Breast epithelium (tissue), 4 donors: ENCODE measurements at regions not wholly inside any gene's neighbourhood (a gene's known extent, or its start where the extent isn't known, plus 50 kb on each side); places are given as distances from the start of the nearest gene placed in this dataset.
"Not testable (repeated sequence)": the region's sequence is repeated elsewhere in the genome, so short reads cannot be mapped to it uniquely, and the experiment has no call there.

Experiments used
- DNase-seq, 2 donors: peaks; one replicate each; pipeline ENCODE4 v3.0.0-alpha.2; 2019; ENCODE audit warnings: low spot score in 2 of 2
- H3K27ac ChIP-seq, 2 donors: fragments of 200-600 bp; sonication (generic) in 1 of 2; one replicate each; pipeline ENCODE4 v1.5.1; 2016 to 2019; ENCODE audit warnings: mild to moderate bottlenecking in 1 of 2
- H3K27me3 ChIP-seq, 2 donors: fragments of 200-600 bp; sonication (generic) in 1 of 2; one replicate each; pipeline versions ENCODE4 v1.5.1 to v1.6.0; 2017 to 2019; ENCODE audit warnings: control low read depth in 1 of 2, mild to moderate bottlenecking in 1 of 2
- H3K36me3 ChIP-seq: fragments of 200-600 bp; one replicate; pipeline ENCODE4 v1.5.1; 2019
- H3K4me1 ChIP-seq, 2 donors: fragments of 200-600 bp; sonication (generic); one replicate each; pipeline ENCODE4 v1.5.1; 2016 to 2019; ENCODE audit warnings: control low read depth in 1 of 2
- H3K4me3 ChIP-seq, 3 donors: fragments of 200-600 bp; sonication (generic); 1 replicate in 2 of 3; 2 replicates in 1 of 3; pipeline ENCODE4 v1.5.1; 2016 to 2019; ENCODE audit warnings: mild to moderate bottlenecking in 3 of 3, moderate library complexity in 2 of 3
- H3K9me3 ChIP-seq, 2 donors: fragments of 200-600 bp; sonication (generic) in 1 of 2; one replicate each; pipeline ENCODE4 v1.5.1; 2016 to 2019; ENCODE audit warnings: control low read depth in 1 of 2
- POLR2A ChIP-seq: fragments of 450-650 bp; IDR thresholded peaks from one replicate; pipeline ENCODE4 v1.6.1; 2016; ENCODE audit warnings: antibody characterized with exemption, mild to moderate bottlenecking, moderate library complexity
- POLR2AphosphoS5 ChIP-seq, 3 donors: sonication (generic); formaldehyde crosslinking; IDR thresholded peaks; one replicate each; pipeline ENCODE4 v1.6.1; 2017; ENCODE audit warnings: antibody characterized with exemption in 3 of 3
- intact Hi-C: fragments of 100-400 bp; cut with DNase I; formaldehyde crosslinking; loops from one replicate; pipeline ENCODE4 v1.15.1; 2023; ENCODE audit warnings: low total_unique reads
- TF ChIP-seq, protein P1 (sequence below), 3 donors: fragments of 450-650 bp; IDR thresholded peaks; one replicate each; pipeline ENCODE4 v1.5.1; 2016 to 2017; ENCODE audit warnings: antibody characterized with exemption in 3 of 3, mild to moderate bottlenecking in 3 of 3, moderate library complexity in 3 of 3

GRCh38 chr3:81829937-81830336 lies 68.5 kb upstream of the GBE1 start:
- TF ChIP-seq POLR2AphosphoS5 (IDR thresholded peaks at IDR 0.05) (no peak), POLR2A (no peak)
- TF ChIP-seq, protein P1, sequence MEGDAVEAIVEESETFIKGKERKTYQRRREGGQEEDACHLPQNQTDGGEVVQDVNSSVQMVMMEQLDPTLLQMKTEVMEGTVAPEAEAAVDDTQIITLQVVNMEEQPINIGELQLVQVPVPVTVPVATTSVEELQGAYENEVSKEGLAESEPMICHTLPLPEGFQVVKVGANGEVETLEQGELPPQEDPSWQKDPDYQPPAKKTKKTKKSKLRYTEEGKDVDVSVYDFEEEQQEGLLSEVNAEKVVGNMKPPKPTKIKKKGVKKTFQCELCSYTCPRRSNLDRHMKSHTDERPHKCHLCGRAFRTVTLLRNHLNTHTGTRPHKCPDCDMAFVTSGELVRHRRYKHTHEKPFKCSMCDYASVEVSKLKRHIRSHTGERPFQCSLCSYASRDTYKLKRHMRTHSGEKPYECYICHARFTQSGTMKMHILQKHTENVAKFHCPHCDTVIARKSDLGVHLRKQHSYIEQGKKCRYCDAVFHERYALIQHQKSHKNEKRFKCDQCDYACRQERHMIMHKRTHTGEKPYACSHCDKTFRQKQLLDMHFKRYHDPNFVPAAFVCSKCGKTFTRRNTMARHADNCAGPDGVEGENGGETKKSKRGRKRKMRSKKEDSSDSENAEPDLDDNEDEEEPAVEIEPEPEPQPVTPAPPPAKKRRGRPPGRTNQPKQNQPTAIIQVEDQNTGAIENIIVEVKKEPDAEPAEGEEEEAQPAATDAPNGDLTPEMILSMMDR (IDR thresholded peaks at IDR 0.05): no peak
- Histone ChIP-seq H3K9me3 (no peaks in the 10 kb centered on the region), H3K27ac (no peak overlapping the region), H3K4me3 (no peak overlapping the region), H3K4me1 (no peaks in the 10 kb centered on the region), H3K36me3 (no peaks in the 10 kb centered on the region), H3K27me3 (no peaks in the 10 kb centered on the region)
- intact Hi-C loops: no loop called here
- no peak for DNase-seq

DNA sequence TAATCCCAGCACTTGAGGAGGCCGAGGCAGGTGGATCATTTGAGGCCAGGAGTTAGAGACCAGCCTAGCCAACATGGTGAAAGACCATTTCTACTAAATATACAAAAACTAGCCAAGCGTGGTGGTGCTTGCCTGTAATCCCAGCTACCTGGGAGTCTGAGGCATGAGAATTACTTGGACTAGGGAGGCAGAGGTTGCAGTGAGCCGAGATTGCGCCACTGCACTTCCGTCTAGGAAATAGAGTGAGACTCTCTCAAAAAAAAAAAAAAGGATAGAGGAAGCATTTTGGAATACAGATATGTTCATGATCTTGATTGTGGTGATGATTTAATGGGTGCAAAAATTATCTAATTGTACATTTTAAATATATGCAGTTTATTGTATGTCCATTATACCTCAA lies 67.8 kb upstream of the GBE1 start:
- H3K27me3 ChIP-seq, intact Hi-C loops, H3K4me1 ChIP-seq, H3K9me3 ChIP-seq, DNase-seq, H3K4me3 ChIP-seq, H3K36me3 ChIP-seq, H3K27ac ChIP-seq: not testable (repeated sequence)

DNA sequence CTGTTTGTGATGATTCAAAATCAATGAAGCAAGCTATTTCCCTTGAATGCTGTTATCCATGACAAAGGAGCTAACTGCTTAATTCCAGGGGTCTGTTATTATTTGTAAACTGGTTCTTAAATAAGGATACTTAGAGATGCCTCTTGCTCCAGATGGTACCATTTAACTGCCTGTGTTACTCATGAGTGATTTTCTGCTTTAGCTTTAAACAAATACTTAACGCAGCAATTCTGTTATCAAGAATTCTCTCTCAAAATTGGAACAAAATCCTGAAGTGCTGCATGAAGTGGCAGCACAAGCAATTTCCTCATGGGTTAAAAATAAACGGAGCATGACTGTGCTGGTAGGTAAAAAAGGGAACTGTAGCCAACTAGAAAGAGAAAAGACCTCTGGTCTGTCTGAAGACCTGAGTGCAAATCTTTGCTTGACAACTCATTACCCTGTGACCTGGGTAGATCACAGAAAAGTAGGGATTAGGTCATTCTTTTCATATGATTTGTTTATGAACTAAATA lies 62.5 kb upstream of the GBE1 start:
- DNase-seq: no peak
- no peaks in the 10 kb centered on the region for H3K36me3 ChIP-seq
- TF ChIP-seq, protein P1 (IDR thresholded peaks at IDR 0.05): no peak
- TF ChIP-seq POLR2A: no peak
- no peak for TF ChIP-seq POLR2AphosphoS5 (IDR thresholded peaks at IDR 0.05)
- intact Hi-C loops: no loop called here
- no peak overlapping the region for H3K27ac ChIP-seq
- H3K4me1 ChIP-seq: no peaks in the 10 kb centered on the region
- no peaks in the 10 kb centered on the region for H3K27me3 ChIP-seq
- peaks cover 0 to 5% of the 10 kb centered on the region in 2 donors for H3K9me3 ChIP-seq
- H3K4me3 ChIP-seq: no peak overlapping the region

GRCh38 chr3:81823086-81823485 lies 61.6 kb upstream of the GBE1 start:
- H3K9me3 ChIP-seq: peaks cover 0 to 5% of the 10 kb centered on the region in 2 donors
- TF ChIP-seq POLR2AphosphoS5 (IDR thresholded peaks at IDR 0.05) (no peak), POLR2A (no peak)
- TF ChIP-seq, protein P1 (IDR thresholded peaks at IDR 0.05): no peak
- no peak overlapping the region for H3K27ac ChIP-seq
- no peaks in the 10 kb centered on the region for H3K4me1 ChIP-seq
- H3K4me3 ChIP-seq: no peak overlapping the region
- no peak for DNase-seq
- H3K36me3 ChIP-seq: no peaks in the 10 kb centered on the region
- no peaks in the 10 kb centered on the region for H3K27me3 ChIP-seq
- intact Hi-C loops: no loop called here

DNA sequence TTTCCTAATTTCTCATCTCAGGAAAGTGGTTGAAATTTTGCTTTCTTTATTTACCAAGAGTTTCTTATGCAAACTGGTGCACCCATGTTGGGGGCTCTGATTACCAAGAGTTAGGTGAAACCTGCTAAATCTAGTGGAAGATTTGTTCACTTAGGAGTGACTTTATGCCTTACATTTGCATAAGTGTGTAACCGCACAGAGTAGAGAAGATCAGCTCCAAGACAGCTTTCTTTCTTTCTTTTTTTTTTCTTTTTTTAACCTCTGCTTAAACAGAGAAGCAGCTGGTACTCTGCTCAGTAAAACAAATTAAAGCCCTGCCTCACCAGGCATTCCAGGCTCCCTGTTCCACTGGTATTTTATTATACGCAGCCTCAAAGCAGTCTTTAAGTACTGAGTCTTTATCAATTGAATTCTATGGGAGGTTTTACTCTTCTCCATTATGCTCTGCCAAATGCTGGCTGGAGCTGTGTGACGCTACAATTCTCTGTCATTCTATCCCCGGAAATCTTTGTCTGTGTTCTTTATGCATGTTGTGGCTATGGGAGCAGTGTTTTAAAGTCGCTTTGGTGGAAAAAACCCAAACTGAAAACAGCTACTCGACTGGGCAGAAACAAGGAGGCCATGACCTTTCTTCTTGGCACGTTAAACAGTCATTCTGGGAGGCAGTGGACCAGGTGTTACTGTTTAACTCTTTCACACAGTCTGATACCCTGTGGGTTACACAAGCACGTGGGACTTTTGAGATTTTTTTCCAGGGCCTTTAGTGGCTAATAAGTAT lies 55.2 kb upstream of the GBE1 start:
- TF ChIP-seq POLR2A (no peak), POLR2AphosphoS5 (IDR thresholded peaks at IDR 0.05) (no peak)
- TF ChIP-seq, protein P1 (IDR thresholded peaks at IDR 0.05): no peak

DNA sequence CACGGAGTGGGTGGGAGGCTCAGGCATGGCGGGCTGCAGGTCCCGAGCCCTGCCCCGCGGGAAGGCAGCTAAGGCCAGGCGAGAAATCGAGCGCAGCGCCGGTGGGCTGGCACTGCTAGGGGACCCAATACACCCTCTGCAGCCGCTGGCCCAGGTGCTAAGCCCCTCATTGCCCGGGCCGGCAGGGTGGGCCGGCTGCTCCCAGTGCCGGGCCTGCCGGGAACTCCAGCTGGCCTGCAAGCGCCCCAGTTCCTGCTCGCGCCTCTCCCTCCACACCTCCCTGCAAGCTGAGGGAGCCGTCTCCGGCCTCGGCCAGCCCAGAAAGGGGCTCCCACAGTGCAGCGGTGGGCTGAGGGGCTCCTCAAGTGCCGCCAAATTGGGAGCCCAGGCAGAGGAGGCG lies 50.7 kb upstream of the GBE1 start:
- H3K4me1 ChIP-seq, H3K4me3 ChIP-seq, intact Hi-C loops, DNase-seq, H3K27ac ChIP-seq, H3K9me3 ChIP-seq, H3K36me3 ChIP-seq, H3K27me3 ChIP-seq: not testable (repeated sequence)

More for the DNA sequence above, 55.2 kb upstream of the GBE1 start:
- no peaks in the 10 kb centered on the region for H3K36me3 ChIP-seq
- H3K4me1 ChIP-seq: no peaks in the 10 kb centered on the region
- no peak overlapping the region for H3K27ac ChIP-seq
- peaks cover 0 to 5% of the 10 kb centered on the region in 2 donors for H3K9me3 ChIP-seq
- intact Hi-C loops: no loop called here
- H3K27me3 ChIP-seq: no peaks in the 10 kb centered on the region
- DNase-seq: no peak
- no peak overlapping the region for H3K4me3 ChIP-seq
